ENCODE measurements at regions not wholly inside any gene's neighbourhood (a gene's known extent, or its start where the extent isn't known, plus 50 kb on each side); places are given as distances from the start of the nearest gene placed in this dataset.

DNA sequence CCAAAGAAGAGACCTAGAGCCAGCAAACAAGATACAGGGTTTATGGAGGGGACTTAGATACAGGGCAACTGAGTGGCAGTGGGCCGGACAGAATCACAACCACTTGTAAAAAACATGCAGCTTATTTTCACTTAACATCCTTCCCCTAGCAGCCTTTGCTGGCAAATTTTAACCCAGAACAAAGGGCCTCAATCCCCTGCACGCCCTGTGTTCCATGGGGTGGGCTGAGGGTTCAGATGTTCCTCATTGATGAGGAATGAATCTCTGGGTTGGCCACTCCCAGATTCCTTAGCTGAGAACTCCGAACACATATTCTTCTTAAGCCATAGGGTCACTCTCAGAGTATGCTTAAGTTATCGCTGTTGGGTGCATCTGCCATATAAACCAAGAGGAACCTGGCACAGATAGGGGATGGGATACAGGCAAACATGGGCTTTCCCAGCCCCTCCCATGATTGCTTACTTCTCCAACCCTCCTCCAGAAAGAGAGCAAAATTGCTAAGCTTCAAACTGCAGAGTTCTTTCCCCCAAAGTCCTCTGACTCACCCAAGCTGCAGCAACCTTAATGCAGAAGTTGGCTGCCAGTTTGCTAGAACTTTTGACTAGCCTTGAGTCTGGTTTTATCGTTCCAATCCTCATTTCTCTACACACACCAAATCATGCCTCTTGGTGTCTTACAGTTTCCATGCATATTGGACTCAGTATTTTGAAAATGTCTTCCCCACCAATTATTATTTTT lies 146.9 kb downstream of the CD47 start:
- DNase-seq (ENCODE audit: extremely low read depth, low read depth), result no peak

DNA sequence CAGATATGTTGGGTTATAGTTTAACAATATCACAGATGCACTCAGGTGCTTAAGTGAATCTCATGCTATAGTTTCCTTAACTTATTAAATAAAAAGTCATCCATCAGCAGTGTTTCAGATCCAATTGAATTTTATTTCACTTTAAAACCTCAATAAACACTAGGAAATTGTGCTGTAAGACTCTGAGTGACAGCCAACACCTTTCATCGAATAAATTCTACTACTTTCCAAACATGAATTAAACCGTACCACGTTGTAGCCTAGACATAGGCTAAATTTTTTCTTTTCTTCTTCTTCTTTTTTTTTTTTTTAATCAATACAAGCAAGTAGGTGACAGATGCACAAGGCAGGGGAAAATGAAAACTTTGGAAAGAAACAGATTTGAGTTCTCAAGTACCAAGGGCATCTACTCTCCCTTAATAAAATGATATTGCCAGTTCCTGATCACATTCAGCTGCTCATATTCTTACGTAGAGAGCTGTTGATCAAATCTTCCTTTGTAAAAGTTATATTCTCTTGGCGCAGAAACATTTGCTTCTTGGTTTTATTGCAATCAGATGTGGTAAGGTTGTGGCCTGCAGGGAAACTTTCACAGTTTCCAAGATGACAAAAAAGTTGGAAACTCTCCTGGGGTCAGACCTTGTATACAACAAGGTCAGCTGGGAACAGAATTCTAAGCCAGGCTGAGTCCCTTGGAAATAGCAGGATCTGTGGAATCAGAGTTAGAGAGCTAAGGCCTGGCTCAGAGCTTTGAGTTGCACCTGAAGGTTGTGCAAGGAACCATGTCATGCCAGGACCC lies 147.7 kb downstream of the CD47 start:
- no peak for DNase-seq (ENCODE audit: extremely low read depth, low read depth)

DNA sequence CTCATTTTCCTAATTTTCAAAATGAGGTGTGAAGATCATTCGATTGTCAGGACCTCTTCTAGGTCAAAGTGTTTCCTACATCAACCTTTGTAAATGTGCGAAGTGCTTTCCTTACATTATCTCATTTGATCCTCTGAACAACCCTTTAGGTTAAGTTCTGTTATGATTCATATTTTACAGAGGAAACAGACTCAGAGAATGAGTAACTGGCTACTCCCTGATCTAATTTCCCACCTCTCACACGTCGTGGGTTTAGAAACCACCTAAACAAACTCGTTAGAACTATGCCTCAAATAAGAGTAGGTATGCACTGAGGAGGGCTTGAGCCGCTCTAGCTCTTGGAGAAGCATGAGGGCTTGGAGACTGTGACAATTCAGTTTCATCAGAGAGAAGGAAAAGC lies 148.6 kb downstream of the CD47 start:
- DNase-seq (ENCODE audit: extremely low read depth, low read depth), result no peak

DNA sequence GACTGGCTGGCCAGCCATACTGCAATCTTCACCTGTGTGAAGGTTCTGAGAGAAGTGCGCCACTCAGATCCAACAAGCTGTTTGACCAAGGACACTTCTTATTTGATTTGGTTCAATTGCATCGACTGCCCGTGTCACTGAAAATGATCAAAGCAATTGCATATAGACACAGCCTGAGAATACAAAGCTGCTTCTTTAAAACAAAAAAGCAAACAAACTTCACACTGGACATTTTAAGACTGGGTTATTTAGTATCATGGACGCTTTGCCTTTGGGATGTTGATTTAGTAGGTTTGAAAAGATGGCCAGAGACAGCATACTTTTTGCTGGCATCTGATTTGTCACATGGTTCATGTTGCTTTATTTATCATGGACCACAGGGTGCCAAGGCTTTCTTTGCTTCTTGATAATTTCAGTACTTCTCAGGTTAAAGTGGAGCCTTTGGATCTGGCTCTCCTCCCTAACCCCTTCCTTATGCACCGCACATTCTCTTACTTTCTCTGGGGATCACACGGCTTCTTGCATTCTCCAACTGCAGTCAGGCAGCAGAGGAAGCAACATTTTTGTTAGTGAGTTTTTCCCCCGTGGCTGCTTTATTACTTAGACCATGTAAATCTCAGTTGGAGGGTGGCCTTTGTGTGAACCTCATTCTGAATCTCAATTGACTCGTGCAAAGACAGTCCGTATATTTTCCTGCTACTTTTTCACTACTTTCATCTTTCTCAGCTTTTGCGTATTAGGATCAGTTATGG lies 151.0 kb downstream of the CD47 start:
- DNase-seq (ENCODE audit: extremely low read depth, low read depth), result no peak

DNA sequence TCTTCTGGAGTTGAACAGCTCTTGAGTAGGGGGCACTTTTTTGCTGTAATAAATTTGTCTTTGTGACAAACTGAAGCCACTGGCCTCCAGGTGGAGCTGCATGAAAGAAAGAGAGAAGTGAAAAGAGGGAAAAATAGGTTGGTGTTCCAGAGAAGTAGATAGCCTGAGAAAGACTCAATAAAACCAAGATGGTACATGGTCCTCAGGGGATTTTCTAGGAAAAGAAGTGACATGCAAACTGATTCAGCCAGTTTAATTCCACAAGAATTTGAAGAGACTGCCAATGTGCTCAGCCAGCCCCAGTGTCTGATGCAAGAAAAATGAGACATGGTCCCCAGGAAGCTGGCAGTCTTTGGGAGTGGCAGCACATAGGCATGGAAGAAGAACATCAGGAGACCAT lies 152.7 kb downstream of the CD47 start:
- peak; percentile 12 for DNase-seq (ENCODE audit: extremely low read depth, low read depth)

DNA sequence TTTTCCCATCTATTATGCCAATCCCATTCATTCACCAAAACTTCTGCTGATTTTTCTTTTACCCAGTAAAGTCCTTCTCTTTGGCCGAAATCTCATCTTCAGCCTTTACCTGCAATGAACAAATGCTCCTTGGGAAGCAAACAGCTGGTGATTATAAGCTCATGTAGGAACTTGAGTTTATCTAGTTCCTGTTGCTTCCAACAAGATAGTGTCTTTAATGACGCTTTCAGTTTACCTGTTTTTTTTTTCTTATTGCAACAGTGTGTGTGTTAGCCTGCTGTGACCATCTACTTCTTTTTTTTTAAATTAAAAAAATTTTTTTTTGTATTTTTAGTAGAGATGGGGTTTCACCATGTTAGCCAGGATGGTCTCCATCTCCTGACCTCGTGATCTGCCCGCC lies 156.0 kb downstream of the CD47 start:
- DNase-seq (ENCODE audit: extremely low read depth, low read depth), result no peak

DNA sequence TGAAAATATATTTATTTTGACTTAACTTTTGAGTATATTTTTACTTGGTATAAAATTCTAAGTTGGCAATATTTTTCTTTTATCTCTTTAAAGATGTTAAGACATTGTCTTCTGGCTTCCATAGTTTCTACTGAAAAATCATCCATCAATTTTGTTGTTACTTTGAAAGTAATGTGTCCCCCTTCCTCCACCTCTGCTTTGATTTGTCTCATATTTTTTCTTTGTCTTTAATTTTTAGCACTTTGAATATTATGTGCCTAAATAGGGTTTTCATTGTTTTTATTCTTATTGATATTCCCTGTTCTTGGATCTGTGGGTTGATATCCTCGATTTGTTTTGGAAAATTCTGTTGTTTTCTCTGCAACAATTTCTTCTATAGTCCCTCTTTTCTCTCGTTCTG lies 157.4 kb downstream of the CD47 start:
- no peak for DNase-seq (ENCODE audit: extremely low read depth, low read depth)

DNA sequence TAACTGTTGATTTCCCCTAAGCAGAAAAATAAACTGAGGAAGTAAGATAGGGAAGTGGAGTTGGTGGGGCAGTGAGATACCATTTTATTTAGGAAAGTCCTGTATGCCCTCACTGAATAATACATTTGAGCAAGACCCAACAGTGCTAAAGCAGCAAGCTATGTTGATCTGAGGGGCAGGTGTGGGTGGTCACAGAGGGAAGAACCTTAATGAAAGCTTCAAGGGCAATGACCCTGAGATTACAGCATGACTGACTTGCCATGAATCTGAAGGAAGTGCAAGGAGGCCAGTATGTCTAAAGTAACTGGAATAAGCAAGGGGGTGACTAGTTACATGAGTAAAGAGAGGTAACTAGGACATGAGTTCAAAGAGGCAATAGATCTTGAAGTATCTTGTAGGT lies 159.5 kb downstream of the CD47 start:
- no peak for DNase-seq (ENCODE audit: extremely low read depth, low read depth)

DNA sequence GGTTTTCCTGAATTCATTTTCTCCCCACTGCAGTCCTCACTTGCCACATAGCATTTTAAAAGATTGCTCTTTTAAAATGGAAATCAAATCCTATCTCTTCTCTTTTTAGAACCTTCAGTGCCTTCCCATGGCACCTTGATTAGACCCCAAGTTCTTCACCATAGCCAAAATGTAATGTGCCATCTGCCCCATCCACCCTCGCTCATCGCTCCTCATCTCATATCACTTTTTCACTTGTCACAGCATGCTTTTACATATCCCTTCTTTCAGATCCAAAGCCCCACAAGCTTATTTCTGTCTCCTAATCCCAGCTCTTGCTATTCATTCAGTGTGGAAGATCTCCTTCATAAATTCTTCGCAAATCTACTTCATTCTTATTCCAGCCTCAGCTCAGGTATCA lies 161.7 kb downstream of the CD47 start:
- DNase-seq (ENCODE audit: extremely low read depth, low read depth), result no peak

DNA sequence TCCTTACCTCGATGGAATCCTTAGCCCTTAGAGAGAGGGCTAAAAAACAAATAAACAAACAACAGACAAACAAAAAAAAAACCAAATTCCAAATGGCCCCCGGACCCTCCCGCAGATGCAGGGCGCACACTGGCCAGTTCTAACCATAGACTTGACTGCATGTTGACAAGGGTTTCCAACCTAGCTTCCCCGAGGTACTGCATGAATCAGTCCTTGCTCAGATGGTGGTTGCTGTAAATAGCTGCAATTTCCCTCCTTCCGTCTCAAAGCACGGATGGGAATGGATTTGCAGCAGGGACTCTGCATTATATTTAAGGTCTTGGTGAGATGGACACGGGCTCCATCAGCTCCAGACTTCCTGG lies 162.8 kb downstream of the CD47 start:
- no peak for DNase-seq (ENCODE audit: extremely low read depth, low read depth)

DNA sequence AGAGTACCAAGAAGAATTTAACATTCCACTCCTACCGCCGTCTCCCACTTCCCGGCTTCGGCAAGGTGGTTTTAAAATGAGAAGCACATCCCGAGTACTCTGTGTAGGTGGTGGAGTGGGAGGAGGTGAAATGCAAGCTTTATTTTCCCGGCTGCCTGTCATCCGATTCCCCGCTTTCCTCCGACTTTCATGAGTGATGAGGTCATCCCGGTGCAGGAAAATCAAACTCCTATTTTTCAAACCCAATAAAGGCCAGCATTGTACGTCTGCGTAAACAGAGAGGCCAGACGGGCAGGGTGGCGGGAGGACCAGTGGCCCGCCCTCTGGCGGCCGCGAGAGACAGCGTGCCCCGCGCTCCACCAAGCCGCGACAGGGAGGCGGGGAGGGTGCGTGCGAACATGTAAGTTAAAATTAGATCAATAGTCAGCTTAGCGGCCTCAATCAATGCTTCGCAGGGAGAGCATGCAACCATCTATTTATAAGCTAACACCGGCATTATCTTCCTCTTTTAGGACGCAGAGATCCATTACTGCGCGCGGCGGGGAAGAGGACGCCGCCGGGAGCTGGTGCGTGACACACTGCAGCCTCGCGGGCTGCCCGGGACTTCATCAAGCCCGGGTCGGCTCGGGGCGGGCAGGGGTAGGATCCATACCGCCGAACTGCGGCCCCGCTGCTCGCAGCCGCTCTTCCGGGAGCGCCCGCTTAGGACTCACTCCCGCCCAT lies 163.3 kb downstream of the CD47 start:
- peak; percentile 35 for DNase-seq (ENCODE audit: extremely low read depth, low read depth)

DNA sequence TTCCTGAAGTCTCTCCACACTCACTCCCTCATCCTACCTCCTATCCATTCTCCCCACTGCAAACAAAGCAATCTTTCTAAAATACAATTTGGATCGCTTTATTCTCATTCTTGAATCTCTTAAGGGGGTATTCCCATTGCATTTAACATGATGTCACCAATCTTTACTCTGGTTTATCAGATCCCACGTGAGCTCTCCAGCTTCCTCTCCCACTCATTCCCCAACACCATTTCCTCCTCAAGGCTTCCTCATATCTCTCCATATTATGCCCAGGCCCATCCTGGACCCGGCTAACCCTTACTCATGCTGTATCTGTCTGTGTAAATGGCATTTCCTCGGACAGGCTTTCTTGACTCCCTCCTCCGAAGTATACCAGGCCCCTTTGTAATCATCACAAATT lies 165.0 kb downstream of the CD47 start:
- no peak for DNase-seq (ENCODE audit: extremely low read depth, low read depth)

DNA sequence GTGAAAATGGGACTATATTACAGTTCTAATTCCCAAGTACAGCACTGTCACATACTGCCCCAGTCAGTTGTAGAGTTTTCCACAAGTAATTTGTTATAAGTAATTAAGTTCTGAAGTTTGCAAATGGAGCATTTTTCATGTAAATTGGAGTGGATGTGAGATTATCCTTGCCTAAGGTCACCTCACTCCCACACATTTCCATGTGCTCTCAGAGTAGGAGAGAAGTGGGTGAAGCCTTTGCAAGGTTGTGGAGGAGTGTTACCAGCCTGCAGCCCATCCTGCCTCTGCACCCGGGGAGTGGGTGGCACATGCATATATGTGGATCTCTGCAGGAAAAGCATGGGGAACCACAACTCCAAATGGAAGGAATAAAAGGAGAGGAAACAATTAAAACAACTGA lies 169.8 kb downstream of the CD47 start:
- DNase-seq (ENCODE audit: extremely low read depth, low read depth), result no peak

DNA sequence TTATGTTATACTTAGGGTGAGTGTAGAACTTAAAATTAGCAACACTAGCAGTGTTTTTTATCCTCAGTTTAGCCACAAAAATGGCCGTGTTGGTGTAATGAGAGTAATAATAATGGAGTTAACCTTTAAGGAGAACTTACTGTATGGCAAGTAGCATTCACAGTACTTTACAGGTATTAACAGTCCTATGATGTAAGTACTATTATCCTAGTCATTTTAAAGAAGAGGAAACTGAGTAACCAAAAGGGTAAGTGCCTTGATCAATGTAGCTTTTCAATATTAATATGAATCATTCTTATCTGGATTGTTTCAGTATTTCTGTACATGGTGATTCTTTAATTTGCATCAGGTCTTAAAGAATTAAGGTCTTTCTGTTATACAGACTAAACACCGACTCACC lies 170.3 kb downstream of the CD47 start:
- DNase-seq (ENCODE audit: extremely low read depth, low read depth), result no peak

DNA sequence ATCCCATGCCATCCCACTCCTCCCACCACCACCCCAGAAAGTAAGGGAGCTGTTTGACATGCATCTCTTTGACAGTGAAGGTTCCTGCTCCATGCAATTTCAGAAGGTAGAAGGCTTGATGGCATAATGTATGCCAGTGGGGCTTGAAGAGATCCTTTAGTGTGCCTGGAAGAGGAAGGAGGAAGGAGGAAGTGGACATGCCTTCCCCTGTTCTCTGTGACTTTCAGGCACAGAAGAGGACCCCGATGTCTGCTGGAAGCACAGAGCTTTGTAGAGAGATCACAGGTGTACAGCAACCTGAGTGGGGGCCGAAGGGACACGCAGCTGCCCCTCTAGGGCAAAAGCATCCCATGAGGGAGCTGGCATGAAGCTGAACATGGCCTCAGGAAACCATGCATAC lies 171.6 kb downstream of the CD47 start:
- no peak for DNase-seq (ENCODE audit: extremely low read depth, low read depth)

DNA sequence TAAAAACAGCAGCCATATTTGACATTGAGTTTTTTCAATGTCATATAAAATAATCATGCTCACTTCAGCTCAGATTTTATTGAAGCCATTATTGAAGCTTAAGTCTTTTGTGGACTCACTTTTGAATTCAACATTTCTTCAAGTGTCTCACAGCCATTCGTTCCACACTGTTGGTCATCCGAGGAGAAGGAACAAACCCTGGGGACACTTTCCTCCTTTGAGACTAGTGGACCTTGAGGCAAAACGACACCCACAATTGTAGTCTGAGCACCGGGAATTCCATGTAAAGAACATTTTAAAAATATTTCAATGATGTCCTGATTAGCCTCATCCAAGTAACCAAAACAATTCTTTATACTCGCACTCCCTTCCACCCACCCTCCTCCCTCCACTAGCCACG lies 174.7 kb downstream of the CD47 start:
- DNase-seq (ENCODE audit: extremely low read depth, low read depth), result no peak

DNA sequence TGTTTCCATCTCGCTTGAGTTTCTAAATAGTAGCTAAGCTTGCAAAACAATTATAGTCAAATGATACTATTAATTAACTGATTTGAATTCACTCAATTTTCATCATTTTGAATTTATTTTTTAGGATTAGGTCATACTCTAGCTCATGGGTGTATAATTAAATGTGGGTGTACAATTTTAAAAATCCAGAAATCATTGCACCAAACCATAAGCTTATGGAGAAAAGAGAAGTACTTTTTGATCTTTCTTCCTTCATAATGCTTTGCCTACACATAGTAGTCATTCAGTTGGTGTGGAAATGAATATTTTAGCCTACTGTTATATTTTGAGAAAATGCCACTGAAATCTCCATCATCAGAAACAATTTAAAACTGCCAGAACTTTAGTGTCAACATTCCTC lies 175.1 kb downstream of the CD47 start:
- no peak for DNase-seq (ENCODE audit: extremely low read depth, low read depth)

DNA sequence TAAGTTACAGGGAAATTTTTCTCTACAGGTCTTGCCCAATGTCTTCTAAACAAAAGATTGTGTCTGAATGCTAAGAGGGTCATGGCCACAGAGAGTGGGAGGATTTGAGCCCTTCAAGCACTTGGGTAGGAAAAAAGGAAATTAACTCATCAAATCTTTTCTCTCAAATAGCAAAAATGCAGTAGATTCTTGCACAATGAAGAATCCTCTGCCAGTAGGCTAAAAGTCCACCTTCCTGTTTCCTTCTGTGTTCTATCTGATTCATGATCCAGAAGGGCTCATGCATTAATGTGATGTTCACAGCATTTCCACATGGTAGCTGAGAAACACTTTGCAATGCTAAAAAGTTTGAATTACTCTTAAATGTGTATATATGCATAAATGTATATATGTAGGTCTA lies 177.1 kb downstream of the CD47 start:
- no peak for DNase-seq (ENCODE audit: extremely low read depth, low read depth)

DNA sequence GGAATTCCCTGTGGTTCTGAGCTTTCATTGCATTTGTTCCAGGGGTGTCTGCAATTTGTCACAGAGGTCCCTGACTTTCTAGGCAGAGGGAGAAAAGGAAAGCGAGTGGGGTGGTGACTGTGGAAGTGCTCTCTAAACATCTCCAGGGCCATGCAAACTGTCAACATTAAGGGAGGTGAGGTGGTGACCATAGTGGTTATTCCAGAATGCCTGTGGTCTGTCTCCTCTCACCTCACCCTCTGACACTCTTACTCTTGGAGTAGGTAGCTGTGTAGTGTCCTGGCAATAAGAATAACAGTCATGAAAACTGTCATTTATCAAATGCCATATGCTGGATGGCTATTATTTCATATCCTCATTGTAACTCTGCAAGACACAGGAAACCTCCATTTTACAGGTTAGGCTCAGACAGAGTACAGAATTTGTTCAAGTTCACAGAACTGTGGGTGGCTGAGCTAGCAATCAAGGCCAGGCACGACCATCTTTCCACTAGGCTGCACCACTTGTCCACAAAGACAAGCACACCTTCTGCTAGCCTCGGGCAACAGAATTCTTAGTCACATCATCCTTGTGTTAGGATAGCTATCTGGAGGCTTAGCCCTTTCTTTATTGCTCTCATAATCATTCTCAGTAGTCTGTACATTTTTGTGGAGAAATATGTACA lies 179.4 kb downstream of the CD47 start:
- no peak for DNase-seq (ENCODE audit: extremely low read depth, low read depth)

DNA sequence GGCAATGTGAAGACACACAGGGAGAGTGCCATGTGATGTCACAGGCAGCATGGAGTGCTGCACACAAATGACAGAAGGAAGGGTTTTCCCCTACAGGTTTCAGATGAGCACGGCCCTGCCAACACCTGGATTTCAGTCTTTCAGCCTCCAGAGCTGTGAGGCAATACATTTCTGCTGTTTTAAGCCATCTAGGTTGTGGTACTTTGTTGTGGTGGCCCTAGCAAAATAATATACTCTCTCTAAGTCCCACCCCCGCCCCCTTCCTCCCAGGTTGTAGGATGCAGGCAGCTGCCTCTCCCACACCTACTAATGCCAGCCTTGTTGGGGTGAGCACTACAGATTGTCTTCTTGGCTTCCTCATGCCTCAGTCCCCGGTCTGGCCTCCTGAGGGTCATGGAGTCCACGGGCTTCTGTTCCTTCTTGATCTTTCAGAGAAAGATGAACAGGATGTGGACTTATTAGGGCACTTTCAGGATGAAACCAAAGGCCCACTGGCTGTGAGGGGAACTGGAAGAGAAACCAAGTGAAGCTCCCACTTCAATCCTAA lies 180.0 kb downstream of the CD47 start:
- no peak for DNase-seq (ENCODE audit: extremely low read depth, low read depth)
